NCI-H2029 treated with DMSO at 0.1 percent for 48 hours (cell line): ENCODE measurements at regions not wholly inside any gene's neighbourhood (a gene's known extent, or its start where the extent isn't known, plus 50 kb on each side); places are given as distances from the start of the nearest gene placed in this dataset.
"Not testable (repeated sequence)": the region's sequence is repeated elsewhere in the genome, so short reads cannot be mapped to it uniquely, and the experiment has no call there.

Source experiments
- DNase-seq: peaks from one replicate; lab custom pipeline; 2025; lab: John Stamatoyannopoulos, UW

DNA sequence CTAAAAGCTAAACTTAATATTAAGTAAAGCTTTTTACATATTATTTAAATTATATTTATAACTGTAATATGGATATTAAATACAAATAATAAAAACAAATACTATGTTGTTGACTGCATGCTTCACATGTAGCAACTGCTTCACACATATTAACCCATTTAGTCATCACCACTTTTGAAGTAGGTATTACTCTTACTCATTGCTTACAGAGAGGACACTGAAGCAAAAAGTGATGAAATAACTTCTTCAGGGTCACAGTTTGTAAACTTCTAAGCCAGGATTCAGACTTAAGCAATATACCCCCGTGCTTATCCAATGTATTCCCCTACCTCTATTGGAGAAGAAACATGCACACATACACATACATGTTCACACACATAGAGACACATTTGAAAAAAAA, 166.6 kb downstream of the DKK2 start:
- no peak for DNase-seq

DNA sequence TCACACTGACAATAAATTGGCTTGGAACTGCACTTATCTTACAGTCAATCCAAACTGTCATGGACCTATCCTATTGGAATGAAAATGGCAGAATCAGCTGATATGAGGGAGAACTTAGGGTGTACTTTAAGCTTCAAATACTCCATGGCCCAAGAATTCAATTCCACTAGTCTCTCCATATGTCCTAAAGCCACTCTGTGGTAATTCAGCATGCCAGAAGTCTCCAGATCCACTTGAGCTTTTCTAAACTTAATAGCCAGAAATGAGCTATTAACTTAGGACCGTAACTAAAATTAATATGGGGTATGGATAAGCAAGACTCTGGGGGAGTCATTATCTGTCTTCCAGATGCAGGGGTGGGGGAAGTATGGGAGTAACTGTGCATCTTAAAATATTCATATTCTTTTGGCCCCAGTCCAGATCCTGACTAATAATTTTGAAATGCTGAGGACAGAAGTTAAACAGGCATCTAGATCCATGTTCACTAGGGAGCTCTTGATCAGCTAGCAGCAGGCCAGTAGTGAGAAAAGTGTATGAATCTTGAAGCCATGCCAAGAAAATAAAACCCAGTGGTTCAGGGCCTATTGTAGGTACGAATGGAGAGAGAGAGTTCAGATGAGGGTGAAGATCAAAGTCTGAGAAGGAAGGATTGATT, 167.6 kb downstream of the DKK2 start:
- no peak for DNase-seq

DNA sequence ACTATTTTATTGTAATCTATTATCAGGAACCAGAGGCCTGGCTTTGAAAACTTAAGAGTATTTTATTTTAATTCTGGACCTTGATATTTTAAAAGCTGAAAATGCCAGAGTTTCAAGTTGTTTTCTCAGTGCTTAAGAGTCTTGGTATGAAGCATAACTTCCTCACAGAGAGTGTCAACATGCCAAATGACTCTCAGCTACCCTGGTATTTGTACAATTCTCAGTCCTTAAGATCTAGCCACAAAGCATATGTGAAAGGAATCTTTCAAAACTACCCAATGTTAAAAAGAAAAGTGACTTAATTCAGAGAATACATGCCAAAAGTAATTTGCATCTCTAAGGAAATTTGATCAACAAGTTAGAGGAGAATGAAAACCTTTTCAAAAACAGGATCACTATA, 171.9 kb downstream of the DKK2 start:
- no peak for DNase-seq

DNA sequence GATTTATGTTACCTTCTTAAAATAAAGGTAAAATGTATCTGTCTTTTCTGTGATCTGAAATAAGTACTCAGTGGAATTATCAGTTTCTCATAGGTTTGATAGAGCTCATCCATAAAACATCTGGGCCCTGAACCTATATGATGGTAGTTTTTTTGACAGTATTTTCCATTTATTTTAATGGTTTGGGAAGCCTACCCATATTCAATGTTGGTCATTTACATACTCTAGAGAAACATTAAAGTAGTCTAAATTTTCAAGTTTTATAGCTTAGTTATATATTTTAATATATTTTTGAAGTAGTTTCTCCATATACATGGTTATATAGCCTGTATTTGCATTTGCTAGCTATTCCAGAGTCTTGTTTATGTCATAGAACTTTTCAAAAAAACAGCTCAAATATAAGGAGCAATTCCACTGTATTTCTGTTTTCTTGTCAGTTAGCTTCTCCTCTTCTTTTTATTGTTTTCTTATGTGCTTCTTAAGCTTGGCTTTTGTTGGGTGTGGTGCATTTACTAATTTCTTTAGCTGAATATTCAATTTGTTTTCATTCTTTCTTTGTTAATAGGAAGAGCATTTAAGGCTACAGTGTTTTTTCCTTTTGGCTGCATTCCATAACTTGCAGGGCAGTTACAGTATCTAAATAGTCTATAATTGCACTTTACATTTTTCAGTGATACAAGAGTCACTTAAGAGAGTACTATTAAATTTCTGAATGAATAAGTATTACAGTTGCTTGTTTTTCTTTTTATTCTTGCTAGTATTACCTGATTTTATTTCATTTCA, 181.4 kb downstream of the DKK2 start:
- no peak for DNase-seq

DNA sequence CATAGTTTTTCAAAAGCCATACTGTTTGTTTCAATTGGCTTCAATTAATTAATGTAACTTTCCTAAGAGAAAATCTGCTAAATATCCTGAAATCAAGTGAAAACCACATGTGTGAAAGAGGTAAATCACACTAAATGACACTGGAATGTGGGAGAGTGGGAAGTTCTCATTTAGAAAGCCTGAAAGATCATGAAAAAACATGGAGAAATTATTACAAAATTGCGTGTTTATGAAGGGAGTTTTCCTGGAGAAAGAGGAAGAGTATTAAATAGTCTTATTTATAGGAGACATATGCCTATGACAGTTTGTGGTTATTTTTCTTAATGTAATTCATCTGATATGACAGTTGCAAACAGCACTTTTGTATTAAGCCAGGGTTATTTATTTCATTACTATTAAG, 183.7 kb downstream of the DKK2 start:
- no peak for DNase-seq

DNA sequence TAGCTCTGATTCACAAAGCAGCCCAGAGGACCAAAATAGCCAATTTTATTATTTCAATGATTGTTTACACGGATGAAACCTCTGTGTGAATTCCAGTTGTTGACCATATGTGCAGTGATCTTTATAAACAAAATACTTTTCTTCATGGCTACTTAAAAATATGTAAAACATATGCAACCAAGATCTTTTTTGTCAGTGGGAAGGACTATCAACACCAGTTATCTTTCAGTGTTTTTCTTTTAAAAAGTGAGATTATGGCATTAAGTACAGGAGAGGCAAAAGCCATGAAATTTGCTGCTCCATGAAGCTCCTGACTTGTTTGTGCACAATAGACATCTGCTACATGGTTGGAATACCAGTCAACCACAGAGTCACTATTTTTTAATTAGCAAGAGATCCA, 184.4 kb downstream of the DKK2 start:
- DNase-seq = no peak

DNA sequence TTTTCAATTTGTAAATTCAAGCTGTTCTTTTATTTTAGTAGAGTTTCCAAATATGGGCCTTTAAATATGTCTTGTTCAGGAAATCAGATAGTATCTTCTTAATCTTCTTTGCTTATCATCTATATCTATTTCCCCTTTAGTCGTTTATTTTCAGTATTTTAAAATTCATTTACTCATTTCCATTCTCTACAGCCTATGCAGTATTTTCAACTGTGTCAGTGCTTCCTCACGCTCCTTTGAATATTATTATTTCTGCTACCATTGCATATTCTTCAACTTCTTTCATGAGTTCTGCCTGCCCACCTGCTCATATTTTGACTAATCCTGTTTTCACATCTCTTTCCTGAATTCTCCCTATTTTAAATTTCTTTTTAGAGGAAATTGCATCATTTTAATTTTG, 185.4 kb downstream of the DKK2 start:
- no peak for DNase-seq

DNA sequence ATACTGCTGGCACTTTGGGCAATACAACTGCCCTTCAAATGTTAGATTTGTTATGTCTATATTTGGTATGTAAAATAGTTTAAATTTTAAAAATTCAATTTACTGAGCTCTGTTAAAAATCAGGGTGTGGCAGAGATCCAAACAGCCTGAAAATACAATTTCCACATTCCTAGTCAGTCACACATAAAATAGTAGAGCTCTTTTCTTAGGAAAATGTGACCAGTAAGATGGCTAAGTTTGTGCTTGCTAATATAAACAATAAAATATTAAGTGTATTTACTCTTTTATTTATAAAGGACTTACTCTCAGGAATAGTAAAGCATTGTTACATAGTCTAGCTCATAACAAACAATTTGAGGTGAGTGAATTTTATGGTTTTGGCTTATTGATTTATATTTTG, 200.2 kb downstream of the DKK2 start:
- DNase-seq = no peak

DNA sequence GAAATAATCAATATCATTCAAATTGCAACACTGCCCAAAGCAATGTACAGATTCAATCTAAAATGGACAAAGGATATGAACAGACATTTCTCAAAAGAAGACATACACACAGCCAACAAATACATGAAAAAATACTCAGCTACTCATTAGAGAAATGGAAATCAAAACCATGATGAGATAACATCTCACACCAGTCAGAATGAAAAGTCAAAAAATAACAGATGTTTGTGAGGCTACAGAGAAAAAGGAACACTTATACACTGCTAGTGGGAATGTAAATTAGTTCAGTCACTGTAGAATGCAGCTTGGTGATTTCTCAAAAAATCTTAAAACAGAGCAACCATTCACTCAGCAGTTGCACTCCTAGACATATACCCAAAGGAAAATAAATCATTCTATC, 205.2 kb downstream of the DKK2 start:
- no peak for DNase-seq

DNA sequence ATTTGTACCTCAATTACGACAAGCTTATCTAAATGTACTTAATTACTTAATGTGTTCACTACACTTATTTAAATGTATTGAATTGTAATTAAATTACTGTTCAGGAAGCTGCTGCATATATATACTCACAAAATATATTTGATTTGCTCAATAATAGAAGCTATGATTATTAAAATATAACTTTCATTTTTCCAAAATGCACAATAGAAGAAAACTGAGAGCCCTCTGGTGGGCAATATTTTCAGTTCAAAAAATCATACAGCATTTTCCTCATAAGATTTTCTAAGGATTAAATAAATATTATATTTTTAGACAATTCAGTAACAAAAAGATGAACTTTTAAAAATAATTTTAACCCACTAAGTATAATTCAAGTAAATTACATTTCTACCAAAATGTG, 217.3 kb downstream of the DKK2 start:
- no peak for DNase-seq

DNA sequence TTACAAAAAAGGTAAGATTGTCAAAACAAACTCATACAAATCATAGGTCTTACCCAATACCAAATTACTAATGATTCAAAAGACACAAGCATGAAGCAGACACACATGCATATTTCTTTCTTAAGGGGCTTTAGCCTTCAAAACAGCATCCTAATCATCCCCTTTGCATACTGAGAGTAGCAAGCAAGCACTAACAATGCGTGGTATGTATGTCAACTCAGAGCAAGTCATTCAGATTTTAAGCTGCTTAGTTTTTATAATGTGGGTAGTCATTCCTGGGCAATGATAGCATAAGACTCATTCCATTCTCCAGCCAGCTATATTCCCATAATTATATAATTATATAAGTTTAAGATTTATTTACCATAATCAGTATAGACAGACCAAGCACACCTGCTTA, 219.6 kb downstream of the DKK2 start:
- no peak for DNase-seq

DNA sequence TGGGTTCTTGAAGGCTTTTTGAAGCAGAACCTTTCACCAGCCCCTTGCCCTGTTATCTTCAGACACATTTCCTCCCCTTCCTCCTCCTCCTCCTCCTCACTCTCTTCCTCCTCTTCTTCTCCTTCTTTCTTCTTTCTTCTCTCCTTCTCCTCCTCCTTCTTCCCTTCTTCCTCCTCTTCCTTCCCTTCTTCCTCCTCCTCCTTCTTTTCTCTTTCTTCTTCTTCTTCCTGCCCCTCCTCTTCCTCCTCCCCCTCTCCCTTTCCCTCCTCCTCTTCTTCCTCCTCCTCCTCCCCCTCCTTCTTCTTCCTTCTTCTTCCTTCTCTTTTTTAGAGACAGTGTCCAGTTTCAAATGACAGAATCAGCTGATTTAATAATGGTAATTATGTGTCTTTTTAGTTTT, 226.0 kb downstream of the DKK2 start:
- no peak for DNase-seq

DNA sequence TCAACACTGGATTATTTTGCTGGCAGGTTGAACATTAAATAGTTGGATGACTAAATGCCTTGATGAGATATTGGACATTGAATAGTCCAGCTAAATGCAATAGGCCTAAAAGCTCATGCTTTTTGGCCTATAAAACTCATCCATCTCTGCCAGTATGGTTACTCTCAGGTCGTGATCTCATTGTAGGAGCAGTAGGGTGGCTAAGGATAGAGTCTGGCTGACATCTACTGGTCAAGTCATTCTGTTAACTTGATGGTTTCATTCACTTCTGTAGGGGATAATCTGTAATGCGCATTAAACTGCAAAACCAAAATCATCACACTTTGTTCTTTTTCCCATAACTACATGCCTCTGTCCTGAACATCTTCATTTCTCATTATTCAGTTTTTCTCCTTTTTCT, 227.0 kb downstream of the DKK2 start:
- DNase-seq = no peak

DNA sequence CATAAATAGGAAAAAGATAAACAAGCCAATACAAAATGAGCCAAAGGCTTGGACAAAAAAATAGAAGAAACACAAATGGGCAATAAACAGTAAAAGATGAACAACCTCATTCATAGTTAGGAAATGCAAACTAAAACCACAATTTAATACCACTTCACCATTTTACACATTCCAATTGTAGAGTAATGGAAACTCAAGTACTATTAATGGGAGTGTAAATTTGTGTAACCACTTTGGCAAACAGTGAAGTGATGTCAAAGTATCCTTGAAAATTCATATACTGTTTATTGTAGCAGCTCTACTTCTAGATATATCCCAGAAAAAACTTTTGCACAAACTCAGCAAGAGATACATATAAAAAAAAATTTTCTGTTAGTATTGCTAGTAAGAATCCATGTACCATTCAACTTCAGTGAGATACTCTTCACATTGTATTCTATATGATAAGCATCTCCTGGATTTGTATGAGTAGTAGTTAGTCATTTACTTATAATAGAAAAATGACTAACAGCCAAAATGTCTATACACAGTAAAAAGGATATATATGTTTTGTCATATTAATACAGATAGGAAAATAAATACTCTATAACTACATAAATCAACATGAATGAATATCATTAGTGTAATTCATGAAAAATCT, 229.8 kb downstream of the DKK2 start:
- DNase-seq = no peak

DNA sequence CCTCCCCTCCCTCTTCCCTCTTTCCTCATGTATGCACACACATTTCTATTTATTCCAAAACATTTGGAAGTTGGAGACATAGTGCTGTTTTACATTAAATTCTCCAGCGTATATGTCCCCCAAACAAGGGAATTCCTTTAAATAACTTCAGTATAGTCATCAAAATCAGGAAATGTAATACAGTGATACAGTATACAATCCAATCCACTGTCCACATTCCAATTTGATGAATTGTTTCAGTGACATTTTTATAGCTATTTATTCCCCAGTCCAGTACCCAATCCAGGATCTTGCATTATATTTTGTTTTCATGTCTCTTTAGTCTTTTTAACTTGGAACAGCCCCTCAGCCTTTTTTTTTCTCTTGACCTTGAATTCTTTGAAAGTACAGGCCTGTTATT, 233.0 kb downstream of the DKK2 start:
- DNase-seq = no peak

DNA sequence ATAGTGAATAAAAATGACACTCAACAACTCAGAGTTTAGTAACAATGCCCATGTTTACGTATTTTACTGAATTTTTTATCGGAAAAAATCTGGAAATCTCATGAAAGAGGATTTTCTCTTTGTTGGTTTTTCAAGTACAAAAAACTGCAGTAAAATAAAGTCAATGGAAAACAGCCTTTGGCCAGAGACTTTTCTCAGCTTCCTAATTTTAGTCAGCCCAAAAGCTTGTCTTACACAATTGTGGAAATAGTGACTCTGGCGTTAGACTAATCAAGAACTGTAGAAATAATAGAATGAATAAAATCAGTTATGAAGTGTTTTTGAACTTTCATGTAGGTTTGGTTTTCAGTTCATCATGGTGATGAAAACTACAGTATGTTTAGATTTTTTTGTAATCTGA, 234.7 kb downstream of the DKK2 start:
- no peak for DNase-seq

DNA sequence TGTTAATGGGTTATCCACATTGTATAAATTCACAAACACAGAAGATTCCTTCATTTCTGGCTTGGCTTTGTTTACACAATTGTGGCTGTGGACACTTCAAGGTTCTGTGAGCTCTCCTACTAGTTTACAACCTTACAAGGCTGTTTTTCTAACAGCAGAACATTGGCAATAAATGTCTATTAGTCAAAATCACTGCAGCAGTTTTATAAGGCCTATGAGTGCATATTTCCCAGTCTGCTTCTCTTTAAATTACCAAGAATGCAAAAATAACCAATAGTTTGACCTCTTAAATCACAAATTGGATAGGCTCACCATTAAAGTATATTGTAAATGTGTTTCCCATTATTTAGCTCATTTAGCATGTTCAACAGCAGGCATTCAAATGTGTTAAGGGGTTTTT, 239.2 kb downstream of the DKK2 start:
- no peak for DNase-seq

DNA sequence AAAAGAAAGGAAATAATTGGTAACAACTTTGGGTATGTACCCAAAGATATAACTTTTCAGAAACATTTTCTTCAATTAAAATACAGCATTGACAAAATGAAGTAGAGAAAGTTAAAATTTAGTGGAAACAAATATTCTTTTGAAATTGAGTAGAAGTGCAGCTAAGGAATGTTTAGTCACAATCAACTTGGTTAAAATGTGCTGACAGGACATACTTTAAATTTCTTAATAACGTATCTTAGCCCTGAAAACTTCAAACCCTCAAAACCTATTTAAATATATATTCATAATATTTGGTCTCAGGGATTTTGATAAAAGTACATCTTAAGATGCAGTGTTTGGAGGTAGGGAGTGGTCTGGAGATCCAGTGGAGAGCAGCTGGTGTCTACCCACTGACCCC, 240.8 kb downstream of the DKK2 start:
- no peak for DNase-seq

DNA sequence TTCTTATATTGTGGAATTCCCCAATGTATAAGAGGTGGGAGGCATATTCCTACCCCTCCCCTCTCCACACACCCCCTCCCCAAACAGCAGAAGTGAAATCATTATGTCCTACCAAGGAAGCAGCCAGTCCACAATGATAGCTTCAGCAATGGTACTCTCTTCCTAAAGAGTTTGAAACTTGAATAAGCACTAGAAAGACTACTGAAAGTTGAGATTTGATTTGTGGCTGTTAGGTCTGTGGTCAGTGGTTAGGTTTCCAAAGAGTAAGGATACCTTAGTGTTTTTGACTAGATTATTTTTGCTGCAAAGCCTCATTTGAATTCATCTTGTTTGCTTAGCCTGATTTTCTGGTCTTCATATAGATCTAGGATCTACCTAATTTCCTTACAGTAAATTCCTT, 242.2 kb downstream of the DKK2 start:
- DNase-seq = no peak

DNA sequence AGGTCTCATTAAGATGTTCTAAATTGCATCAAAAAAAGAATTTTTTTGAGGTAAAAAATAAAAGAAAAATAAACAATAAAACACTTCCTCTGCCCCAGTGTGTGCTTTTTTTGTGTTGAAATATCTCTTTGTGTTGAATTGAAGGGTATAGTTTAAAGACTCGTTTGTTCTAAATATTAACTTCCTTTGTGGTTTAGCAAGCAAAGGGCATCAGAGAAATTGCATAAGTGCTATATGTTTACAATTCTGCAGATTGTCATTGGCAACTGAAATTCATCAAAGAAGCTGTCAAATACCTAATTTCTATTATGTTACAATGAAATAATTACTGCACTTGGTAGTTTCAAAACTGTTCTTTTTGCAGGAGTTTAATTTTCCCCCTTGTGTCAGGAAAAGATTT, 260.5 kb downstream of the DKK2 start:
- no peak for DNase-seq

DNA sequence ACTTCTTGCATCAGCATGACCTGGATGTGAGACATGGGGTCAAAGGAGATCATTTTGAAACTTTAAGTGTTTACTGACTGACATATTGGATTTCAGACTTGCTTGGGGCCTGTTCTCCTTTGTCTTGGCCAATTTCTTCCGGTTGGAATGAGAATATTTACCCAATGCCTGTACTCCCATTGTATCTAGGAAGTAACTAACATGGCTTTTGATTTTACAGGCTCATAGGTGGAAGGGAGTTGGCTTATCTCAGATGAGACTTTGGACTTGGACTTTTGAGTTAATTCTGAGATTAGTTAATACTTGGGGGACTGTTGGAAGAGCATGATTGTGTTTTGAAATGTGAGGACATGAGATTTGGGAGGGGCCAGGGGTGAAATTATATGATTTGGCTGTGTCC, 262.1 kb downstream of the DKK2 start:
- not testable (repeated sequence) for DNase-seq

DNA sequence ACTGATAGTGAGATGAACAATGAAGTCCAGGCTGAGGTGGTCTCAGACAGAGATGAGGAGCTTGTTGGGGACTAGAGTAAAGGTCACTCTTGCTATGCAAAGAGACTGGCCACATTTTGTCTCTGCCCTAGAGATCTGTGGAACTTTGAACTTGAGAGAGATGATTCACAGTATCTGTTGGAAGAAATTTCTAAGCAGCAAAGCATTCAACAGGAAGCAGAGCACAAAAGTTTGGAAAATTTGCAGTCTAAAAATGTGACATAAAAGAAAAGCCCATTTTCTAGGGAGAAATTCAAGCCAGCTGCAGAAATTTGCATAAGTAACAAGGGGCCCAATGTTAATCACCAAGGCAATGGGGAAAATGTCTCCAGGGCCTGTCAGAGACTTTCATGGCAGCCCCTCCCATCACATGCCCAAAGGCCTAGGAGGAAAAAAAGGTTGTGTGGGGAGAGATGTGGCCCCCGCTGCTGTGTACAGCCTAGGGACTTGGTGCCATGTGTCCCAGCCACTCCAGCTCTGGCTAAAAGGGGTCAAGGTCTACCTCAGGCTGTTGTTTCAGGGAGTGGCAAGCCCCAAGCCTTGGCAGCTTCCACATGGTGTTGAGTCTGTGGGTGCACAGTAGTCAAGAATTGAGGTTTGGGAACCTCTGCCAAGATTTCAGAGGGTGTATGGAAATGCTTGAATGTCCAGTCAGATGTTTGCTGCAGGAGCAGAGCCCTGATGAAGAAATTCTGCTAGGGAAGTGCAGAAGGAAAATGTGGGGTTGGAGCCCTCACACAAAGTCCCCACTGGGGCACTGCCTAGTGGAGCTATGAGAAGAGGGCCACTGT, 262.8 kb downstream of the DKK2 start:
- DNase-seq = no peak

DNA sequence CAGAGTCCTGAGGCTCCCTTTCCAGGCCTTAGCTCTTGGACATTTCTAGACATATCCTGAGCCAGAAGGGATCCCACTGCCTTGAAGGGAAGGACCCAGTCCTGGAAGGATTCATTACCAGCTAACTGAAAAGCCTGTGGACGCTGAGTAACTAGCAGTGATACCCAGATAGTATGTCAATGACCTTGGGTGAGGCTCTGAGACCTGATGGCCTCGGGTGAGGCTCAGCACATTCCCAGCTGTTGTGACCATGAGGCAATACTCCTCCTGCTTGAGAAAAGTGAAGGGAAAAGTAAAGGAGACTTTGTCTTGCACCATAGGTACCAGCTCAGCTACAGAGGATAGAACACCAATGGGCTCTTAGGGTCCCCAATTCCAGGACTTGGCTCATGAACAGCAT, 268.1 kb downstream of the DKK2 start:
- no peak for DNase-seq
